Activated CD8-positive, alpha-beta memory T cell treated with anti-CD3 and anti-CD28 coated beads, Interleukin-2, amount 10 ng/mL, durations not matched to agents 7 days and 5 days (primary cell): ENCODE measurements at regions not wholly inside any gene's neighbourhood (a gene's known extent, or its start where the extent isn't known, plus 50 kb on each side); places are given as distances from the start of the nearest gene placed in this dataset.

ENCODE experiments used
- ATAC-seq: fragments of 150-1000 bp; cut with Tn5 transposase; one replicate; pipeline ENCODE4 v1.10.0; 2021; ENCODE audit warnings: moderate library complexity
- CTCF ChIA-PET: fragments of 350-600 bp; sonication (Branson Sonifier 250); formaldehyde crosslinking; loops from one replicate; lab custom pipeline; 2021; ENCODE audit warnings: antibody characterized with exemption; lab: Charles Lee
- DNase-seq: peaks from one replicate; pipeline ENCODE4 v3.0.0-alpha.2; 2020
- H3K27ac Mint-ChIP-seq: one replicate; pipeline ENCODE4 v1.8.0; 2021; ENCODE audit warnings: mild to moderate bottlenecking, mixed read lengths
- H3K27me3 Mint-ChIP-seq: one replicate; pipeline ENCODE4 v1.8.0; 2021; ENCODE audit warnings: mixed read lengths
- H3K36me3 Mint-ChIP-seq: one replicate; pipeline ENCODE4 v1.8.0; 2021; ENCODE audit warnings: mild to moderate bottlenecking, mixed read lengths
- H3K4me1 Mint-ChIP-seq: one replicate; pipeline ENCODE4 v1.8.0; 2021; ENCODE audit warnings: mixed read lengths
- H3K4me3 Mint-ChIP-seq: one replicate; pipeline ENCODE4 v1.8.0; 2021; ENCODE audit warnings: mild to moderate bottlenecking, moderate library complexity, mixed read lengths
- H3K9me3 Mint-ChIP-seq: one replicate; pipeline ENCODE4 v1.8.0; 2022; ENCODE audit warnings: low read depth, mixed read lengths

DNA sequence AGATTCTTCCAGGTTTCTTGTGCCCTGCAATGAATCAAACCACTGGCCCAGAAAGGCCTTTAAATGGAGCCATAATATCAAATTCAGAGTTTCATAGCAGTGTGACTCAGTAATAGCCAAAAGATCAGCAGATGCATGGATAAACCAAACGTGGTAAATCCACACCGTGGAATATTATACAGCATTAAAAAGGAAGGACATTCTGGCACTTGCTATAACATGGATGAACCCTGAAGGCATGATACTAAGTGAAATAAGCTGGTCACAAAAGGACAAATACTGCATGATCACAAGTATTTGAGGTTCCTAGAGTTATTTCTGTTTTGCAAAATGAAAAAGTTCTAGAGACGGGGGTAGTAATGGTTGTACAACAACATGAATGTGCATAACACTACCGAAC, 140.1 kb downstream of the TOMM20 start:
- CTCF ChIA-PET = interaction anchor here (1.0 to 2.0 kb wide), 5 partner anchors 10 to 501 kb away, joined by 3 to 9 read pairs (median 4); no protein-coding TSS in a partner anchor
- no peak for DNase-seq
- Mint-ChIP-seq H3K27me3 (no peaks in the 10 kb centered on the region), H3K4me3 (no peak overlapping the region), H3K4me1 (peaks cover 61% of the 10 kb centered on the region), H3K27ac (no peak overlapping the region), H3K9me3 (no peaks in the 10 kb centered on the region), H3K36me3 (peaks cover 13% of the 10 kb centered on the region)
- ATAC-seq = no peak

DNA sequence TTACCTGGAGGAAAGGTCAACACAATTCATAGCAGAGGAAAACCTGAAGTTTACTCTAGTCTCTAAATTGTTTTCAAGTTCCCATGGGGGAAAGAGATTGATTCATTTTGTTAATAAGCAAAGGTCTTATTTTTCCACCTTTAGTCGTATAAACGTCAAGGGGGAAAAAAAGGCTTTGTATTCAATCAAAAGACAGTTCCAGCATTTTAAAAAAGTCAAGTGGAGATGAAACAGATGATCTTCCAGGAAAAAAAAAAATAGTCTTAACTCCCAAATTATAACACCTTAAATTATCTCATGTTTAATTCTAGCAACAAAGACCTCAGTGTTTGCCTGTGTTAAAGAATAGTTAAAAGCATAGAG, 140.5 kb downstream of the TOMM20 start:
- ATAC-seq = no peak
- DNase-seq = no peak
- CTCF ChIA-PET = interaction anchor here (1.4 to 1.6 kb wide), 2 partner anchors 9 to 16 kb away, joined by 3 to 9 read pairs; no protein-coding TSS in a partner anchor
- H3K4me3 Mint-ChIP-seq = no peak overlapping the region
- no peak overlapping the region for H3K27ac Mint-ChIP-seq
- peaks cover 13% of the 10 kb centered on the region for H3K36me3 Mint-ChIP-seq
- H3K4me1 Mint-ChIP-seq = peaks cover 63% of the 10 kb centered on the region
- no peaks in the 10 kb centered on the region for H3K9me3 Mint-ChIP-seq
- no peaks in the 10 kb centered on the region for H3K27me3 Mint-ChIP-seq

DNA sequence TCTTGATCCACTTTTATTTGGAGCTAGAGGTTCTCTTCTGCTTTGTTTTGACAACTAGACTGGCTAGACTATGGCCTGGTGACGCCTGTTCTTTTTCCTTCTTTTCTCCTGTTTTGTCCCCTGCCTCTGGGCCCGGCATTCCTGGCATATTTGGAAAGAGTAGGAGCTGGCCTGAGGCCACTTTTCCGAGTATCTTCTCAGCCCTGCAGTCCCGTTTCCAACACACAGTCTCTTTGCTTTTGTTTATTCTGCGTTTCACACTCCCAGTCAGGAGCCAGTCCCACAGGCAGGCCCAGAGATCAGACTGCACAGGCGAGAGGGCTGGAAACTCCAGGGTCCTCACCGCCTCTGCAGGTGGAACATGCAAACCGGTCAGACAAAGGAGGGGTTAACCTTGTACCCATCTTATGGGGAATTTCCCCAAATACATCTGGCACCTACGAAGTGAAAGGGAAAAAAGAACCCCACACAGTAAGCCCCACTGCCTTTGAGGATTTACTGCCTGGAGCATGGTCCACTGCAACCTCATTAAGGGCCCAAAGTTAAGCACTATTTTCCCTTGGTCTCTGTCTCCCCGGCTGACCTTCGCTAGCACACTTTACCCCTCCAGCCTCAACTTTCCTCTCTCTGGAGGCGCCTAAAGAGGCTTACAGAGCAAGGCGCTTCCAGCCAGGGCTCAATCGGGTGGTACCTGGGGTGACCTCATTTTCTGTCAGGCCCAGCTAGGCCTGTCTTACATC, 141.1 kb downstream of the TOMM20 start:
- Mint-ChIP-seq H3K36me3 (peaks cover 13% of the 10 kb centered on the region), H3K4me1 (peaks cover 63% of the 10 kb centered on the region), H3K27ac (peak overlapping the region; percentile 54), H3K9me3 (no peaks in the 10 kb centered on the region), H3K27me3 (no peaks in the 10 kb centered on the region), H3K4me3 (peak overlapping the region; percentile 2)
- no peak for DNase-seq
- CTCF ChIA-PET = interaction anchor here (0.6 to 0.7 kb wide), 2 partner anchors 73 to 118 kb away, joined by 3 to 4 read pairs; no protein-coding TSS in a partner anchor
- no peak for ATAC-seq

DNA sequence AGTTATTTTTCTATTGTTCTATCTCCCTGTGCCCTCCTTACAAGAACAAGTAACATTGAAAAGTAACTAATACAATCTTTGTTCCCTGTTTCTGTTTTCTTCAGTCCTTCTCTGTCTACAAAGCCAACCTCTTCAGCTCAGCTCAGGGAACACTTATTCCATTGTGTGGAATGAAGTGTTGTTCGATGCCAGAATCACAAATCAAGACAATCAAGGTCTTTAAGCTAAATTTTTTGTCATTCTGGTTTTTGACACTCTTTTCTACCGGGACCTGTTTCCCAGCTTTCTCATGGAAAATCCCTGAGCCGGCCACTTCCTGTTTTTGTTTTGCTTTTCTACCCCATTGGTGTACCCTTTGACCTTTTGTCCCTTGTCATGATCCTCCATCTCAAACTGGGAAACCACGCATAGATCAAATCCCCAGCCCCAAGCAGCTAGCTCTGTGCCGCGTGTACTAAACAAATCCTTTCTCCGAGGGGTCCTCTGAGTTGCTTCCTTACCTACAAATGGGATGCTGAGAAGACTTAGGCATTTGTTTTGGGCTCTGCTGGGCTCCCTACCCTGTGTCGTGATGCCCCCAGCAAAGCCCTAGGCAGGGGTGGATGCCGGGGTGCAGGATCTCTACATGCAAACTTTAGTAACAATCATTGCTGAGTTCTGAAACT, 141.8 kb downstream of the TOMM20 start:
- peak overlapping the region; percentile 54 for H3K27ac Mint-ChIP-seq
- ATAC-seq (no peak), DNase-seq (no peak)
- CTCF ChIA-PET = interaction anchor here (0.6 to 0.7 kb wide), 3 partner anchors 73 to 133 kb away, joined by 3 to 4 read pairs (median 4); no protein-coding TSS in a partner anchor
- no peaks in the 10 kb centered on the region for H3K27me3 Mint-ChIP-seq
- H3K36me3 Mint-ChIP-seq = peaks cover 13% of the 10 kb centered on the region
- peaks cover 64% of the 10 kb centered on the region for H3K4me1 Mint-ChIP-seq
- H3K9me3 Mint-ChIP-seq = no peaks in the 10 kb centered on the region
- H3K4me3 Mint-ChIP-seq = no peak overlapping the region

DNA sequence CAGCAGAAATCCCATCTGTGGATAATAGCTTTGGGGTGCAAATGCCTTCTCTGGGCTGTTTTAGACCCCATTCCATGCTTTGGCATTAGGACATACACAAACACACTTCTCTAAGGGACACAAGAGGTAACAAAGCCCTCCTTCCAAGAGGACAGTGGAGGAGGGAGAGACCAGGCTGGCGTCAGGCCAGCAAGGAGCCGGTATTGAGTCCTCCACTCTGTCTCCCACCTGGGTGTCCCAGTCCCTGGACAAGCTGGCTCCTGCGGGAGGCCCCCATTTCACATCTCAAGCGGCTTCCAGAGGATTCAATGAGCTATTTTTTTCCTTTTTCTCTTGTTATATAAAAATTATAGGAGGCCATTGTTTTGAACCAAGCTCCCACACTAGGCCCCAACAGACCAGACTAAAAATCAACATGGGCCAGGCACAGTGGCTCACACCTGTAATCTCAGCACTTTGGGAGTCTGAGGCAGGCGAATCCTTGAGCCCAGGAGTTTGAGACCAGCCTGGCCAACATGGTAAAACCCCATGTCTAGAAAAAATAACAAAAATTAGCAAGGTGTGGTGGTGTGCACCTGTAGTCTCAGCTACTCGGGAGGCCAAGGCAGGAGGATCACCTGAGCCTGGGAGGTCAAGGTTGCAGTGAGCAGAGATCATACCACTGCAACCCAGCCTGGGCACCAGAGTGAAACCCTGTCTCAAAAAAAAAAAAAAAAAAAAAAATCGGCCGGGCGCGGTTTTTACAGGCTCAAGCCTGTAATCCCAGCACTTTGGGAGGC, 142.9 kb downstream of the TOMM20 start:
- DNase-seq = no peak
- peaks cover 13% of the 10 kb centered on the region for H3K36me3 Mint-ChIP-seq
- H3K27me3 Mint-ChIP-seq = no peaks in the 10 kb centered on the region
- CTCF ChIA-PET = interaction anchor here (0.7 to 1.0 kb wide), 2 partner anchors 10 to 135 kb away, joined by 3 to 4 read pairs; no protein-coding TSS in a partner anchor
- no peak for ATAC-seq
- H3K9me3 Mint-ChIP-seq = no peaks in the 10 kb centered on the region
- peaks cover 67% of the 10 kb centered on the region for H3K4me1 Mint-ChIP-seq
- H3K4me3 Mint-ChIP-seq = no peak overlapping the region
- no peak overlapping the region for H3K27ac Mint-ChIP-seq

DNA sequence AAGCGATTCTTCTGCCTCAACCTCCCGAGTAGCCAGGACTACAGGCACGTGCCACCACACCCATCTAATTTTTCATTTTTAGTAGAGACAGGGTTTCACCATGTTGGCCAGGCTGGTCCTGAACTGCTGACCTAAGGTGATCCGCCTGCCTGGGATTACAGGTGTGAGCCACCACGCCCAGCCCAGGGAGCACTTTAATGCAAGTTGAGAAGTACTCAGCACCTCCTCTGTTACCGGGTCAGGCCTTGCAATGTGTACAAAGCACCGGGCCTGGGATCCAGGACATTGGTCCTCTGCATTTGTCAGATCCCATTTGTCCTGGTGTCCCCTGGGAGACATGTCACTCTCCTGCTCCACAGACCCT, 143.6 kb downstream of the TOMM20 start:
- H3K4me1 Mint-ChIP-seq = peaks cover 67% of the 10 kb centered on the region
- no peak for ATAC-seq
- CTCF ChIA-PET = interaction anchor here (1.0 kb wide), 1 partner anchor 9 kb away, joined by 3 read pairs; no protein-coding TSS in a partner anchor
- no peaks in the 10 kb centered on the region for H3K9me3 Mint-ChIP-seq
- no peak overlapping the region for H3K27ac Mint-ChIP-seq
- no peaks in the 10 kb centered on the region for H3K27me3 Mint-ChIP-seq
- peaks cover 13% of the 10 kb centered on the region for H3K36me3 Mint-ChIP-seq
- H3K4me3 Mint-ChIP-seq = no peak overlapping the region
- no peak for DNase-seq

DNA sequence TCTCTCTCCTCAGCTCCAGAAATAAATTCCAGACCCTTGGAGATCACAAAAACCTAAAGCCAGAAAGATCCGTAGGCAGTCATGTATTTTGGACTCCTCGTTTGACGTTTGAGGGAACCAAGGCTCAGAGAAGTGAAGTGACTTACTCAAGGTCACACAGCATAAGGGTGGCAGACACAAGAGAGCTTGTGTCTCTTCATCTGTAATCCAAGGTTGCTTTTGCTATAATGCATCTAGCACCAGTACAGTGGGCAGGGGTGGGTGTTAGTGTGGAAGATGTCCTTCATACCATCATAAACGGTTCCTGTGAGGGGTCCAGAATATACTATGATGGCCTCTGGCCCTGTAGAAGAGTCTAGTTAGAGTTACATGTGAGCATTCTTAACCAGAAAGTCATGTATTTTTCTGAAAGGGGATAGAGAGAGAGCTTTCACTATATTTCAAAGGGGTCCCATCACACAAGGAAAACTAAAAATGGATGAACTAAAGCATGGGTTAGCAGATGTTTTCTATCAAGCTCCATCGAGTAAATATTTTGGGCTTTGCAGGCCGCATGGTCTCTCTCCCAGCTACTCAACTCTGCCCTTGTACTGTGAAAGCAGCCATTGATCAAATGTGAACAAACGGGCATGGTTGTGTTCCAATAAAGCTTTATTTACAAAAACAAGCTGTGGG, 144.9 kb downstream of the TOMM20 start:
- H3K27me3 Mint-ChIP-seq = no peaks in the 10 kb centered on the region
- no peak overlapping the region for H3K4me3 Mint-ChIP-seq
- CTCF ChIA-PET = interaction anchor here (1.4 kb wide), 1 partner anchor 23 kb away, joined by 4 read pairs; no protein-coding TSS in a partner anchor
- peaks cover 11% of the 10 kb centered on the region for H3K36me3 Mint-ChIP-seq
- no peaks in the 10 kb centered on the region for H3K9me3 Mint-ChIP-seq
- peak overlapping the region; percentile 73 for H3K27ac Mint-ChIP-seq
- DNase-seq (no peak), ATAC-seq (no peak)
- H3K4me1 Mint-ChIP-seq = peaks cover 69% of the 10 kb centered on the region

DNA sequence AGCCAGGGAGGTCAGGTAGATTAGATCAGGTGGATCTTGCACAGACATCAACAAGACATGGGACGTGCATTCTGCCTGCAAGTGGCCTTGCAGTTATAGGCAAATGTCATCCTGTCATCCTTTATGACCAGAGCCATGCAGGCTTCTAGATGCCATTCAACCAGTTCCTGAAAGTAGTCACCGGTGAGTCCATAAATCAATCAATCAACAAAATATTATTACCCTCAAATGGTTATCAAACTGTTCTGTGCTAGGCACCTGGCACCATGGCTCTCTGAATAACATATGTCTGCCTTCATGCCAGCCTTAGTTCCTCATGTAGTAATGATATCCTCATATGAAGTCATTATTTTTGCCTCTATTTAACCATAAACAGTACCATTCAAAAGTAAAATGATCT, 146.9 kb downstream of the TOMM20 start:
- peak overlapping the region; percentile 88 for H3K27ac Mint-ChIP-seq
- H3K27me3 Mint-ChIP-seq = no peaks in the 10 kb centered on the region
- H3K9me3 Mint-ChIP-seq = no peaks in the 10 kb centered on the region
- peaks cover 66% of the 10 kb centered on the region for H3K4me1 Mint-ChIP-seq
- CTCF ChIA-PET = interaction anchor here (1.3 kb wide), 1 partner anchor 384 kb away, joined by 5 read pairs; no protein-coding TSS in a partner anchor
- ATAC-seq (no peak), DNase-seq (no peak)
- H3K36me3 Mint-ChIP-seq = peaks cover 7% of the 10 kb centered on the region
- H3K4me3 Mint-ChIP-seq = no peak overlapping the region

DNA sequence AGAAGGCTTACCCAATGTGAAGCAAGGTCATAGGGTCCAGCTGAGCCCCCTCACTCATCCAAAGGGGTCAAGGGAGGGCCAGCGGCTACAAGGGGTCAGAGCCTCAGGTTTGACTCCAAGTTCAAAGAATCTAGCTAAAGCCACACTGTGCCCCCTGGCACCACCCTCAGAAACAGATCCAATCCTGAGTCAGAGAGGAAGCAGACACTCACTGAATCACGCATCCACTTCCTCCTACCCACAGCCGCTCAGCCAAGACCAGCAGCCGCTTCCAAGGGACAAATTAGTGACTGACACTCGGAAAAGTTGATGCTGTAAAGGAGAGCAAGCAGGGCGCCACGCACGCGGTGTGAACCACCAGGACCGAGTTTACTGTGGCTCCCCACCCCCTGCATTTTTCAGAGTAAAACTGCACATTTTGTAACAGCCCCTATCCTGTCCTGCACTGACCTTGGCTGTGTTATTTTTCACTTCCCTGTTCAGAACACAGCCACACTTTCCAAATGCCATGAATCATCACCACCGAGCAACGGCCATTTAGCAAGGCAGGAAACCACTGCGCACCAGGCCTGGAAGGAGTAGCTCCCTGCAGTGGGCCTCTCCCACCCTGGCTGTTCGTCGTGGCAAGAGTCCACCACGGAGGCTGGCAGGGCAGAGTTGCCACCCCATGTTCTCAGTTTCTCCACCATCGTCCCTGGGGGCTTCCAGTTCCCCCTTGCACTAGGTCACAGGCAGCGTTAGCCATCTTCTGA, 147.8 kb downstream of the TOMM20 start:
- peaks cover 4% of the 10 kb centered on the region for H3K36me3 Mint-ChIP-seq
- peak; percentile 90 for DNase-seq
- no peaks in the 10 kb centered on the region for H3K9me3 Mint-ChIP-seq
- CTCF ChIA-PET = interaction anchor here (0.7 to 3.4 kb wide), 9 partner anchors 9 to 383 kb away, joined by 3 to 13 read pairs (median 5); no protein-coding TSS in a partner anchor
- H3K4me1 Mint-ChIP-seq = peaks cover 65% of the 10 kb centered on the region
- H3K4me3 Mint-ChIP-seq = peak overlapping the region; percentile 61
- peak overlapping the region; percentile 88 for H3K27ac Mint-ChIP-seq
- H3K27me3 Mint-ChIP-seq = no peaks in the 10 kb centered on the region
- peak; percentile 87 for ATAC-seq

DNA sequence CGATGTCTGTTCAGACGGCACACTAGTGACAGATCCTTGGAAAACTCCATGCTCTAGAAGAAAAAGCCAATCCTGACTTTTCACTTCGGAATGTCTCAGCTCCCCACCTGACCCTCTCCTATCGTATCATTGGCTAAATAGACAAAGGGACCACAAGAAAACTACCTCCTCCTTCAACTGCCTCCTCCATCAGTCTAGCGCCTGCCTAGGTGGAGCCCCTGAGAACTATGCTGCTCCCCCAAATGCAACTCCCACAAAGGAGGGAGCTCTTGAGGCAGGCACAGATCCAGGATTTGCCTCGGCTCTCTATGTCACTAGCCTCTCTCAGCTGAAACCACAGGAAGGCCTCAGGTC, 148.4 kb downstream of the TOMM20 start:
- CTCF ChIA-PET = interaction anchor here (0.7 to 3.4 kb wide), 8 partner anchors 8 to 369 kb away, joined by 3 to 13 read pairs (median 6); no protein-coding TSS in a partner anchor
- Mint-ChIP-seq H3K27ac (peak overlapping the region; percentile 88), H3K9me3 (no peaks in the 10 kb centered on the region), H3K27me3 (no peaks in the 10 kb centered on the region), H3K4me3 (peak overlapping the region; percentile 61), H3K36me3 (peaks cover 4% of the 10 kb centered on the region), H3K4me1 (peaks cover 71% of the 10 kb centered on the region)
- ATAC-seq = peak; percentile 23
- DNase-seq = no peak

DNA sequence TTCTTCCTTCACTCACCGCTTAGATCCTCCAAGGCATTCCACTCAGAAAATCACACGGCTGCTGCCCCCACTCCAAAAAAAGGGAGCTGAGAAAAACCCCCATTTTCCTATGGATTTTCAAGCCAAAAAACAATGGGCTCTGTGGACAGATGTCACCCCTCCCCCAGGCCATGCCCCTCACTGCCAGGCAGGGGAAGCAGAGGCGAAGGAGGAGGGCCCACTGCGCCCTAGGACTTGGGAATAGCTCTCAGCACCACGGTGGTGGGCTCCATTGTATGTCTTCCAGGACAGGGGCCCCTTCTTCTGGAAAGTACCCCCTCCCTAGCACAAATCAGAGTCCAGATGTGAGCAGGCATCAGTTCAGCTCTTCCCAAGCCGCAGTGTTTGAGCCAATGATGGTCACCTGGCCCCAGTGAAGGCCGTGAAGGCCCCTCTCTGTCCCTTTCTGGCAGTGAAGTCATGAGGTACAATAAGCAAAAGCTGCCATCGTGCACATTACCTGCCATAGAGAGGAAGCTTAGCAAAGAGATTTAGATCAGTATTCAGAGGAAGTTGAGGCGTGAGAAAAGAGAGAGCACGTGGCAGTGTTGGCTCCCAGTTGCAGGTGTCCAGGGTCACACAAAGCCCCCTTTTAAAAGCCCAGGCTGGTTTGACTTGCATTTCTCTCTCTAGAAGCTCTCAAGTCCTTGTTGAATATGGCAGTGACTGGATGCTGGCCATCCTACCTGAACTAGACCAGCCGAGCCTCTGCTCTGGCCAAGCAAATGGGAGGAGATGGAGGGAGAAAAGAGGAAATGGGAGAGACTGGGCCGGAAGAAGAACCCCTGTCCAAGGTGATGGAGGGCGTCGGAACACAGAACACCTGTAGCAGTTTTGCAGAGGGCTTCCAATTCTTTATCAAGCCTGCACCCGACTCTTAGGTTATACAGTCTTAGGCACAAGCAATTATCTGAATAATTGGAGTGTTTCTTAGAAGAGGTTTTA, 149.0 kb downstream of the TOMM20 start:
- CTCF ChIA-PET = interaction anchor here (0.6 to 3.4 kb wide), 12 partner anchors 7 to 378 kb away, joined by 3 to 13 read pairs (median 4); no protein-coding TSS in a partner anchor
- Mint-ChIP-seq H3K4me1 (peaks cover 77% of the 10 kb centered on the region), H3K9me3 (no peaks in the 10 kb centered on the region), H3K36me3 (peaks cover 4% of the 10 kb centered on the region), H3K27me3 (no peaks in the 10 kb centered on the region), H3K4me3 (peak overlapping the region; percentile 61), H3K27ac (peak overlapping the region; percentile 88)
- no peak for DNase-seq
- ATAC-seq = no peak
